MM.1S (cell line): ENCODE measurements at regions not wholly inside any gene's neighbourhood (a gene's known extent, or its start where the extent isn't known, plus 50 kb on each side); places are given as distances from the start of the nearest gene placed in this dataset.

Source experiments
- DNase-seq: peaks from one replicate; pipeline ENCODE4 v3.0.0-alpha.2; 2015
- H2AFZ ChIP-seq: fragments of 300-600 bp; sonication (generic); 2 replicates; pipeline ENCODE4 v1.6.0; 2016; ENCODE audit warnings: antibody characterized with exemption, low read length
- H3F3A ChIP-seq: fragments of 300-600 bp; sonication (generic); 2 replicates; pipeline ENCODE4 v1.6.1; 2016; ENCODE audit warnings: mild to moderate bottlenecking, antibody characterized with exemption, low read length, moderate library complexity, mixed read lengths; ENCODE audit not compliant: insufficient read depth
- H3K27ac ChIP-seq: fragments of 300-600 bp; sonication (generic); 2 replicates; pipeline ENCODE4 v1.5.1; 2016; ENCODE audit warnings: mild to moderate bottlenecking, low read length
- H3K27me3 ChIP-seq: fragments of 300-600 bp; sonication (generic); replicated peaks from 2 replicates; pipeline ENCODE4 v1.6.0; 2016; ENCODE audit warnings: low read length; ENCODE audit not compliant: insufficient read depth
- H3K36me3 ChIP-seq: fragments of 300-600 bp; sonication (generic); replicated peaks from 2 replicates; pipeline ENCODE4 v1.6.1; 2016; ENCODE audit warnings: mild to moderate bottlenecking, low read length, mixed read lengths; ENCODE audit not compliant: insufficient read depth
- H3K4me1 ChIP-seq: fragments of 300-600 bp; sonication (generic); 2 replicates; pipeline ENCODE4 v1.6.1; 2016; ENCODE audit warnings: low read length, mixed read lengths
- H3K4me2 ChIP-seq: fragments of 300-600 bp; sonication (generic); 2 replicates; pipeline ENCODE4 v1.6.0; 2016; ENCODE audit warnings: low read depth, low read length
- H3K4me3 ChIP-seq: fragments of 300-600 bp; sonication (generic); 2 replicates; pipeline ENCODE4 v1.5.1; 2016; ENCODE audit warnings: low read length, mixed read lengths
- H3K79me2 ChIP-seq: fragments of 300-600 bp; sonication (generic); 2 replicates; pipeline ENCODE4 v1.6.1; 2016; ENCODE audit warnings: mixed run types, low read length, mixed read lengths
- H3K9ac ChIP-seq: fragments of 300-600 bp; sonication (generic); 2 replicates; pipeline ENCODE4 v1.6.1; 2016; ENCODE audit warnings: low read length, mixed read lengths
- H3K9me2 ChIP-seq: fragments of 300-600 bp; sonication (generic); replicated peaks from 2 replicates; pipeline ENCODE4 v1.6.1; 2016; ENCODE audit warnings: mild to moderate bottlenecking, low read length, mixed read lengths; ENCODE audit not compliant: insufficient read depth
- H3K9me3 ChIP-seq: fragments of 300-600 bp; sonication (generic); replicated peaks from 2 replicates; pipeline ENCODE4 v1.6.1; 2016; ENCODE audit warnings: mild to moderate bottlenecking, low read length, mixed read lengths; ENCODE audit not compliant: insufficient read depth
- H4K20me1 ChIP-seq: fragments of 300-600 bp; sonication (generic); 2 replicates; pipeline ENCODE4 v1.6.1; 2016; ENCODE audit warnings: mild to moderate bottlenecking, low read length, moderate library complexity, mixed read lengths; ENCODE audit not compliant: insufficient read depth
- CTCF ChIP-seq: fragments of 300-600 bp; sonication (generic); IDR thresholded peaks from 2 replicates; pipeline ENCODE4 v1.5.1; 2016; ENCODE audit warnings: antibody characterized with exemption, low read length, mixed read lengths
- EZH2 ChIP-seq: fragments of 300-600 bp; sonication (generic); optimal IDR thresholded peaks from 2 replicates; pipeline ENCODE3; 2017; ENCODE audit warnings: low read depth, mild to moderate bottlenecking, antibody characterized with exemption, low read length, mixed read lengths
- EZH2phosphoT487 ChIP-seq: fragments of 300-600 bp; sonication (generic); IDR thresholded peaks from 2 replicates; pipeline ENCODE4 v1.6.1; 2018; ENCODE audit warnings: antibody characterized with exemption, low read length

DNA sequence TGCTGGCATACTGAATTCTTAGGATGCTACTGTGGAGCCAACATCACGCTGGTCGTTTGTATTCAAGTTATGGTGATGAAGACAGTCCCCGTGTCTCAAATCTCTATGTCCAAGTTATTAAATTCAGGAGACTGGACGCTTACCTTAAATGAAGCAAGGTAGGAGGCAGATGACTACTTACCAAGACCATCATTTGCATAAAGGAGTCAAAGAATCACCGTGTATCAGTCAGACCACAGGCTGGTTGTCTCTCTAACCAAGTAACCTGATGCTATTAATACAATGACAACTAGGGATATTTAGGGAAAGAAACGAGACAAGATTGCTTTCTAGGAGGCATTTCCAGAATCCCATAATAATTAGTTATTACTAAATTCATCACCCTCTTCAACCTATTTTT, 78.1 kb upstream of the FRMD6 start:
- H4K20me1 ChIP-seq, result no peaks in the 10 kb centered on the region
- H3K79me2 ChIP-seq, result no peaks in the 10 kb centered on the region
- no peak for DNase-seq
- H3K9ac ChIP-seq, result no peak overlapping the region
- H3K9me2 ChIP-seq, result no peaks in the 10 kb centered on the region
- H3K27me3 ChIP-seq, result no peaks in the 10 kb centered on the region
- no peak overlapping the region for H2AFZ ChIP-seq
- H3K4me3 ChIP-seq, result no peak overlapping the region
- H3F3A ChIP-seq, result no peaks in the 10 kb centered on the region
- H3K36me3 ChIP-seq, result no peaks in the 10 kb centered on the region
- TF ChIP-seq EZH2, result no peak
- no peak for TF ChIP-seq CTCF
- no peak for TF ChIP-seq EZH2phosphoT487
- H3K9me3 ChIP-seq, result no peaks in the 10 kb centered on the region
- peaks cover 17% of the 10 kb centered on the region; the same call in 1 of the 2 replicates for H3K4me1 ChIP-seq
- no peak overlapping the region; the same call in 1 of the 2 replicates for H3K4me2 ChIP-seq
- no peak overlapping the region for H3K27ac ChIP-seq

DNA sequence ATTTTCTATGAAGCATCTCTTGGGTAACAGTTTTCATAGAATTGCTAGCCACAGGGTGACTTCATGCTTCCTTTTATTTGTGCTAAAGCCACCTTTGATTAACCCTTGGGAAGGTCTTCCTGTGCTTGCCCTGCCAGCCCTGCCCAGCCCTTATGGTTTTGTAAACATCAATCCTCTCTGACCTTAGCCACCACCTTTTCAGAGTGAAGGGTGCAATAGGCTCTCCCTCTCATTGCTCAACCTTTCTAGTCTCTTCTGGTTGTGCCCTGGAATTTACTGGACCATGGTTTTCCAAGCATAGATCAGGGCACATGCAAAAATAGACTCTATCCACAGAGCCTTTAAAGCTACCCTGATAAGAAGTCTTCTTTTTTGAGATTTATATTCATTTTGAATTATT, 77.7 kb upstream of the FRMD6 start:
- Histone ChIP-seq H3K27ac (no peak overlapping the region), H3K36me3 (no peaks in the 10 kb centered on the region), H3K9me2 (no peaks in the 10 kb centered on the region), H3K79me2 (no peaks in the 10 kb centered on the region), H3K9ac (no peak overlapping the region), H3K27me3 (no peaks in the 10 kb centered on the region), H3K4me1 (peaks cover 17% of the 10 kb centered on the region; the same call in 1 of the 2 replicates), H2AFZ (no peak overlapping the region), H3K4me3 (no peak overlapping the region), H3K9me3 (no peaks in the 10 kb centered on the region), H4K20me1 (no peaks in the 10 kb centered on the region), H3K4me2 (no peak overlapping the region; the same call in 1 of the 2 replicates), H3F3A (no peaks in the 10 kb centered on the region)
- TF ChIP-seq CTCF (no peak), EZH2 (no peak), EZH2phosphoT487 (no peak)
- no peak for DNase-seq

- no peaks in the 10 kb centered on the region for H3K27me3 ChIP-seq
- no peaks in the 10 kb centered on the region for H4K20me1 ChIP-seq
- H3F3A ChIP-seq, result no peaks in the 10 kb centered on the region
- no peak for DNase-seq
- no peak overlapping the region for H3K27ac ChIP-seq
- H3K9me2 ChIP-seq, result no peaks in the 10 kb centered on the region
- H3K9me3 ChIP-seq, result no peaks in the 10 kb centered on the region
- H3K4me1 ChIP-seq, result peaks cover 17% of the 10 kb centered on the region; the same call in 1 of the 2 replicates
- H3K4me2 ChIP-seq, result no peak overlapping the region
- no peaks in the 10 kb centered on the region for H3K36me3 ChIP-seq
- no peaks in the 10 kb centered on the region for H3K79me2 ChIP-seq
- H2AFZ ChIP-seq, result no peak overlapping the region
- no peak overlapping the region for H3K9ac ChIP-seq
- no peak overlapping the region for H3K4me3 ChIP-seq
- TF ChIP-seq CTCF, result no peak
- no peak for TF ChIP-seq EZH2phosphoT487
- TF ChIP-seq EZH2, result no peak
Observed at GRCh38 chr14:51575349-51576116, 76.2 kb upstream of the FRMD6 start.
